GM19240 (cell line): ENCODE measurements at regions not wholly inside any gene's neighbourhood (a gene's known extent, or its start where the extent isn't known, plus 50 kb on each side); places are given as distances from the start of the nearest gene placed in this dataset.

ENCODE experiments used
- DNase-seq: peaks from one replicate; pipeline ENCODE4 v3.0.0; 2011; ENCODE audit warnings: low spot score; ENCODE audit not compliant: insufficient read length

GRCh38 chr10:131559450-131559911 lies 248.0 kb upstream of the TCERG1L start:
- no peak for DNase-seq

DNA sequence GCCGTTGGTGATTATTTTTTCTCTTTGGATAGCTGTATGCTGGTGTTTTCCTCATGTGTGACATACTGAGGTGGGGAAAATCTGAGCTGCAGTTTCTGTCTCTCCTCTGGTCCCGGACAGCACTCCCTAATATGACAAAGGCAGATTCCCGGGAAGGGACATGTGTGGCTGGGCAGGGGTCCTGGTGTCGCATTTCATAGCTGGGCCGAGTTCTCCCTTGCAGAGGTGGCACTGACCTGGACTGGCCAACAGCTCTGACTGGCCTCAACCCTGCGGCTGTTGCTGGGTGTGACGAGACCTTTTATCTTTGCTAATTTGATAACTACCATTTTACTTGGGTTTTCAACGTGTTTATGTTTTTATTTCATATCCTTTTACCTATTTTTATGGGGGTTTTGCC lies 248.6 kb upstream of the TCERG1L start:
- DNase-seq = no peak

DNA sequence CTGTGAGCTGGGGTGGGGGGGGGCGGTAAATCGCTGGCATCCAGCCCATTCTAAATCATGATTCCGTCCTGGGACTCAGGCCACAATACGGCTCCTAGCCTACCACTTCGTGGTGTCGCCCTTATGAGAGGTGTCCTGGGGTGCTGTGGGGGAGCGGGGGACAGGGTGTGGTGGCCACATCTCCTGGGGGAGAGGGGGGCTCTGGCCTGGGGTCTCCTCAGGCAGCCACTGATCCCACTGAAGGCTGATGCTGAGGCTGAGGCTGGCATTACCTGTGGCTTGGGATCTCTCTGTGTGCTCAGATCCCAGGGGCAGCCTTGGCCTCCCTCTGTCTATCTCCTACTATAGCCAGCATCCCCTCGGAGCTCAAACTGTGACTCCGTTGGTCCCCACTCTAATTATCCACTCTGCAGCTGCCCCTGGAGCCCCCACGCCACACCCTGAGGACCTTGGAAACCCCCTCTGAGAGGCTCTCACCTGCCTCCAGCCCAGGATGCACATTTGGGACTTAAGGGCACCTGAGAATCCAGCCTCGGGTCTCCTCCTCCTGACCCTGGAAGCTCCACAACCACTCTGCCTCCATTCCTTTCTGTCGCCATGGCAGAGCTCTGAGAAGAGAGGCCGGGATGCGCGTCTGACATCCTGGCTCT lies 249.3 kb upstream of the TCERG1L start:
- no peak for DNase-seq

GRCh38 chr10:131561897-131562296 lies 250.4 kb upstream of the TCERG1L start:
- DNase-seq = no peak

- DNase-seq = no peak
Measured at GRCh38 chr10:131563411-131563810, 251.9 kb upstream of the TCERG1L start.

DNA sequence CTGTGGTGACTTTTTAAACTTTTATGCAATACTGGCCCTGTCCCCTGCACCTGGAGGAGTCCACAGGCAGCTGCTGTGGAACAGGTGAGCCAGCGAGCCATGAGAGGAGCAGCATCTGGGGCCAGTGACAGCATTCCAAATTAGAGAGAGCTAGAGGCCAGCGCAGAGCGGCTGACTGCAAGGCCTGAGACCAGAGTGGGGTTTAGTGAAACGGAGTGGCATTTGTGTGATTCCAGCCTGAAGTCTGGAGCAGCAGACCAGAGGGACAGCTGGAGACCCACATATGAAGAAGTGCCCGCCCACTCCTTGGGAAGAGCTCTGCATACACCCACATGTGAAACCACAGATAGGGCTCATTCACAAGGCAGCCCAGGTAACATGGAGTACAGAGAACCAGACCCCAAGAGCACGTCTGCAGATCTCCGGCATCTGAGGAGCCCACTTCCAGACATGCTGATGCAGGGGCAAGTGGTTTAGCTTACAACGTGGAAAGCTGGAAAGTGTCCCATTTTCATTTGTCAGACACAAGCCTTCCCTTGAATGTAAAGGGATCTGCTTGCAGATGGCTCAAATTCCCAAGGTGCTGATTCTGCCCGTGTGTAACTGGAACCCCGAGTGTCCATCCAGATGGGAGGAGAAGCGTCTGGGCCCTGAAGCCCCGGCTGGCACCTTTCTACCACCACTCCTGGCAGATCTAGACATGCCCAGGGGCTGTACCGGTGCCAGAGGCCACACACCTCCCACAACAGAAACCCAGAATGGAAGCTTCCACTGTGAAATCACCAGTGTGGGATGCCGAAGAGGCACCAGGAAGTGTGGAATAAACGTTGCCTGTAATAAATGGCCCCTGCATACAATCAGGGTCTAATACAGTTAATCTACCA lies 256.0 kb upstream of the TCERG1L start:
- no peak for DNase-seq

- no peak for DNase-seq
Measured at GRCh38 chr10:131568866-131569265, 257.3 kb upstream of the TCERG1L start.

DNA sequence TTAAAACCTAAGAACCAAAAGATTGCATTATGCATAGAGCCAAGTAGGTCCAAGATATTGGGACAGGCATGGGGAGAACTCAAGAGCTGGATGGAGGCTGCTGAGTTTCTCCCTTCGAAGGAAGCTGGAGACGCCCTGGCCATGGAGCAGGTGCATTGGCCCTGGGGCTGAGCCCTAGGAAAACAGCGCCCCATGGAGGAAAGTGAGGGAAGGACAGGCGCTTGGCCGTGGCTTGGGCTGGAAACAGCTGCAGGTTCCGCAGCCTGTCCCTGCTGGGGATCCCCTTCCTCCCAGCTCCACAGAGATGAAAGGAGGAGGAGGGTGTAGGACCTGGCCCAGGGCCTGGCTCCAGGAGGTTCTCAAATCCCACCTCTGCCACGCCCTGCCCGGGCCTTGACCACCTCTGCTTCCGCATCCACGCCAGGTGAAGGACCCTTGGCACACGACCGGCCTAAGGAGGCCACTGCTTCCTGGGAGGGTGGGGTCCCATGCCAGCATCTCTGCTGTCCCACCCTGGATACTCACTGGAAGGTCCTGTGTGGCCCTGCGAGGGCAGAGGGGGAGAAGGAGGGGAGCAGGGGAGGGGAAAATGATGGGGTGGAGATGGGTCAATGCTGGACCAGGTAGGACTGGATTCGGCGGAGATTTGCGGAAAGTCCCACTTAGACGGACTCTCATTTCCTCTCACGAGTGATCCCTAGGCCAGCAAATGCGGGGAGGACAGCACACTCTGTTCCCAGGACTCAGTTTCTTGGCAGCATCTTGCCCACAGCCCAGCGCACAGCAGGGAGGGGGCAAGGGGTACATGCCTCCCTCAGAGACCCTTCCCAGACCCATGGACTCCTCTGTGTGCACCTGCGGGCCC lies 258.6 kb upstream of the TCERG1L start:
- no peak for DNase-seq

- DNase-seq = no peak
Measured at GRCh38 chr10:131570716-131571307, 259.3 kb upstream of the TCERG1L start.

- DNase-seq = no peak
Measured at GRCh38 chr10:131571346-131571745, 259.8 kb upstream of the TCERG1L start.

- DNase-seq = no peak
Measured at GRCh38 chr10:131571865-131572264, 260.3 kb upstream of the TCERG1L start.

- DNase-seq = no peak
Measured at GRCh38 chr10:131573256-131573655, 261.7 kb upstream of the TCERG1L start.

DNA sequence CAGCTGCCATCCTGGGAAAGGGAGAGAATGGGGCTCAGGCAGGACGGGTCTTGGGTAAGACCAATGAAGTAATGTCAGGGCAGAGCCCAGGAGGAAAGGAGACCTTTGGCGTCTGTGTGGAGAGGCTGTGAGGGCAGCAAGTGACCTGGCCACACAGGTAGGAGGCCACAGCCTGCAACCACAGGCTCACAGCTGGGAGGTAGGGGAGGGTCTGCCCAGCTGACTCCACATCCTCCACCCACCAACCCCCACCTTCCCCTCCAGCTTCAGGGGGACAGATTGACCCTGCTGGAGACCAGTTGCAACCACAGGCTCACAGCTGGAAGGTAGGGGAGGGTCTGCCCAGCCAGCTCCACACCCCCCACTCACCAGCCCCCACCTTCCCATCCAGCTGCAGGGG lies 262.2 kb upstream of the TCERG1L start:
- no peak for DNase-seq

DNA sequence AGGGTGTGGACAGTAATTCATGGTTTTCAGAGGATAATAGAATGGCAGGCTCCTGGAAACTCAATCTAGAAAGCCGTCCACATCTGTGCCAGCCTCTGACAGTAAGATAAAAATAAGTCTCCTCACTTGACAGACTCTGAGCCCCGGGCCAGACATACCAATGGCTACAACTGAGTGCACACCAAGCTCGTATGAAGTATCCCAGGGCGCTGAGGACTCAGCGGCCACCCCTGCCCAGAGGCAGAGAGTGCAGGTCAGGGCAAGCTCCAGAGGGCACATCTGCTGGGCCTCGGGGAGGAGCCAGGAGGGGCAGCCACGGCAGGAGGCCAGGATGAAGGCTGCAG lies 262.8 kb upstream of the TCERG1L start:
- DNase-seq = no peak

DNA sequence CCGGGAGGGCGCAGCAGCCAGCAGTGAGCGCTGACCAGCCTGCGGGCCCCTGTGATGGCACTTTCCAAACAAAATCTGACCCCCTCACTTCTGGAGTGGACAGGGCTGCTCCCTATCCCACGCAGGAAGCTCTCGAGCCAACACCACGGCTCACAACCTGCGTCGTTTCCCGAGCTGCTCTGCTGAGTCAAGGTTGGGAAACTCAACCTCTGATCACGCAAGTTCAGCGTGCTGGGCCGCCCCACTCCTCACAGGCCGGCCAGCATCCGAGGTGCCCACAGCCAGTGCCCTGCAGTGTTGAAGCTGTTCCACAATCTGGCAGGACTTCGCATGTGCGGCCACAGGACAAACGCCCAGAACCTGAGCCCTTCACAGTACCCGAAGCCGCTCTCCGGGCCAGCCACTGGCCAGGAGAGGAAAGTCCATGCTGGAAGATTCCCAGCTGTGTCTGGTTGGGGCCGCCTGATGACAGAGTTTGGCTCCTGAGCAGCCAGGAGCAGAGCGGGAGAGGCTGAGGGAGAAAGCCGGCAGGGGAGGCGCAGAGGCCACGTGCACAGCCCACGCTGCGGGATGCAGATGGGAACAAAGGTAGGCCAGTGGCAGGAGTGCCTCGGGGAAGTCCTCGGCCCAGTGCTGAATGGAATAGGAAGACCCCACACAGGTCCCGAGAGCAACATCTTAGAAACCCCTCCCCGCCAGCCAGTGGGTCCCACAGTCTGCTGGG lies 263.3 kb upstream of the TCERG1L start:
- DNase-seq = no peak

GRCh38 chr10:131575877-131576276 lies 264.4 kb upstream of the TCERG1L start:
- DNase-seq = no peak

DNA sequence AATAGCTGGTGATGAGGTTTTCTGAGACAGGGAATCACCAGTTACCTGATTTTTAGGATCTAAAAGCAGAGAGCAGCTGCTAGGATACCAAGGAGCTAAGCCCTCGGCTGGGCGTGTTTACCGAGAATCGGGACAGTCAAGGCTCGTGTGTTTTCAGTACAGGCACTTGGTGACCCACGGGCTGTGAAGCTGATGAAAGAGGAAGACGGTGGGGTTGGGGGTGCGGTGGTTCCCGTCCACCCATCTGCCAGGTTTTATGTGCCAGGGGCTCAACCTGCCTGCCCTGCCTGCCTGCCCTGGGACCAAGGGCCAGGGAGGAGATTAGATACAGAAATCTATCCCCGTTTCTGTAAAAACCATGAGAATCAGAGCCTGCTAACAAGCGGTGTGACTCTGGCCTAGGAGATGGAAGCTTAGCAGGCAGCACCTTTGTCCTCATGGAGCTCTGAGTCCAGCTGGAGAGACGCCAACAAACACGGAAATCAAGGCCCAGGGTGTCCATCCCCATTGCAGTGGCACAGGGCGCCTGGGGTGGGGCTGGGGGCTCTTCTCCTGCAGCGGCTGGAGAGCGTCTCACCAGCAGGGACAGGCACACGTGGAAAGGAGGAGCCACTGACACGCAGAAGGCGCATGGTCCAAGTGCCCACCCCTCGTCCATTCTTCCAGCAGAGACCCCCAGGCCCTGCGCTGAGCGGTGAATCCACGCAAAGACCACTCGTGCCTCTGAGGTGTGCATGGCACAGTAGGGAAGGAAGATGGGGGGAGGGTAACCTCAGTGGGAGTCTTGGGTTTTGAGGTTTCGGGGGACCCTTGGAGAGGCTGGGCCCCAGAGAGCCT lies 265.0 kb upstream of the TCERG1L start:
- no peak for DNase-seq

DNA sequence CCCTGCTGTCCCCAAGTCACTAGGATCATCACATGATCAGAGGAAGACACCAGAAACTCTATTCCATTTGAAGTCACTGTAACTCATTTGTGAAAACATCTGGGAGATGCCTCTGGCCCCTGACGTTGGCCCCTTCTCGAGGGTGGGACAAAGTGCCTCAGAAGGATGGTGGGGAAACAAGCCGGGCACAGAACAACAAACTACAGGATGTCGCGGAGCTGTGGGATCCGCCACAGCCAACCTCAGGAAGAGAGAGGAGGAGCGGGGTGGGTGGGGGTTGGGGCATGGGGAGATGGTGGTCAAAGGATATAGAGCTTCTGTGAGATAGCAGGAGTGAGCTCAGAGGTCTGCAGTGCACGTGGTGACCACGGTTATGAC lies 265.6 kb upstream of the TCERG1L start:
- no peak for DNase-seq

DNA sequence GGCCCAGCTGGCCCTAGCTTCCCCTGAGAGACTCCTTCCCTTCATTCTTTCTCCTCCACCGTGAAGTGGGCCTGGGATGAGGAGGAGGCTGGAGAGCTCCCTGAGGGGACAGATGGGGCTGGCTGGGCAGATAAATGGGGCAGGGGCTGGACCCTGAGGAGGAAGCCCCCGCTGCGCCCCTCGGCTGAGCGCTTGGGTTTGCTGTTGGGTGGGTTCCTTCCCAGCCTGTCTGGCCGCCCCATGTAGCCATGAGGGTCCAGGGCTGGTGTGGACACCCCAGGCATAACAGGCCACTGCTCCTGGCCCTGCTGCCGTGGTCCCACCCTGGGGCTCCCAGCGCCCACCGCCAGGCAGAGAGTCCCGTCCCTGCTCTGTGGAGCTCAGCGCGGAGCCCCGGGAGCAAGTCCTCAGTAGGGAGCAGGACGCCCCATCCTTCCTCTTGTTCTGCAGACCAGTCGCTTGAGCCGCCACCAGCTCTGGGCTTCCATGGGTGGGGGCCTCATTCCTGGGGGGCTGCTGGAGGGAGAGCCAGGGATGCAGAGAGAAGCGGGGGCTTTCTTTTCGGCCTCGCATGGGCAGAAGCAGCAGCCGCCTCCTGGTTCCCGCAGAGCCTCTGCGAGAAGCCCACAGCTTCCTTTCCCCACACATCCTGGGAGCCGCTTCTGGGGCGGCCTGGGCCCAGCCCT lies 266.4 kb upstream of the TCERG1L start:
- DNase-seq = no peak
